Esophagus muscularis mucosa (tissue), 4 donors: ENCODE measurements at regions not wholly inside any gene's neighbourhood (a gene's known extent, or its start where the extent isn't known, plus 50 kb on each side); places are given as distances from the start of the nearest gene placed in this dataset.

ENCODE experiments used
- EP300 ChIP-seq: sonication (generic); formaldehyde crosslinking; IDR thresholded peaks from one replicate; pipeline ENCODE4 v1.6.1; 2017; ENCODE audit warnings: antibody characterized with exemption
- POLR2A ChIP-seq: fragments of 450-650 bp; IDR thresholded peaks from one replicate; pipeline ENCODE4 v1.6.1; 2017; ENCODE audit warnings: antibody characterized with exemption, moderate library complexity, mild to moderate bottlenecking, low read depth
- TF ChIP-seq, protein P1 (sequence below), 3 experiments: fragments of 200-600 bp in 2 of 3; fragments of 450-650 bp in 1 of 3; sonication (generic) in 2 of 3; IDR thresholded peaks; one replicate each; pipeline ENCODE4 v1.5.1; 2017 to 2019; ENCODE audit warnings: antibody characterized with exemption in 3 of 3, mild to moderate bottlenecking in 2 of 3, moderate library complexity in 1 of 3

DNA sequence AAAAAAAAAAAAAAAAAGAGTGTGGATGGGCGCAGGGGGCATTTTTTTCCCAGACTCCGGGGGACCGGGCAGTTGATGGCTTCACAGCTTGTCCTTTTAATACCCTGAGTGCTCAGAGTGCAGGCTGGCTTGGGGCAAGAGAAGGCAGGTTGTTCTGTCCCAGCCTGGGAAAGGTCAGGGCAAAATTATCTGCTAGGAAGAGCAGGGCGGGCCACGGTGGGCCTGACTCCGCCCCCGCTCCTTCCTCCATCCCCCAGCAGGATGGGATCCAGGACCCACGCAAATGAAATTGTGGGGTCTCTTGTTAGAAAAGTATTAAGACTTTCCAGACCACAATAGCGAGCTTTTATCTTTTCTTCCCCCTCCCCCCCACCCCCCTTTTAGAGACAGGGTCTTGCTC, 70.7 kb downstream of the PTPRS start:
- TF ChIP-seq EP300 (no peak), POLR2A (no peak)
- TF ChIP-seq, protein P1, sequence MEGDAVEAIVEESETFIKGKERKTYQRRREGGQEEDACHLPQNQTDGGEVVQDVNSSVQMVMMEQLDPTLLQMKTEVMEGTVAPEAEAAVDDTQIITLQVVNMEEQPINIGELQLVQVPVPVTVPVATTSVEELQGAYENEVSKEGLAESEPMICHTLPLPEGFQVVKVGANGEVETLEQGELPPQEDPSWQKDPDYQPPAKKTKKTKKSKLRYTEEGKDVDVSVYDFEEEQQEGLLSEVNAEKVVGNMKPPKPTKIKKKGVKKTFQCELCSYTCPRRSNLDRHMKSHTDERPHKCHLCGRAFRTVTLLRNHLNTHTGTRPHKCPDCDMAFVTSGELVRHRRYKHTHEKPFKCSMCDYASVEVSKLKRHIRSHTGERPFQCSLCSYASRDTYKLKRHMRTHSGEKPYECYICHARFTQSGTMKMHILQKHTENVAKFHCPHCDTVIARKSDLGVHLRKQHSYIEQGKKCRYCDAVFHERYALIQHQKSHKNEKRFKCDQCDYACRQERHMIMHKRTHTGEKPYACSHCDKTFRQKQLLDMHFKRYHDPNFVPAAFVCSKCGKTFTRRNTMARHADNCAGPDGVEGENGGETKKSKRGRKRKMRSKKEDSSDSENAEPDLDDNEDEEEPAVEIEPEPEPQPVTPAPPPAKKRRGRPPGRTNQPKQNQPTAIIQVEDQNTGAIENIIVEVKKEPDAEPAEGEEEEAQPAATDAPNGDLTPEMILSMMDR (IDR thresholded peaks at IDR 0.05), result no peak
